BJ (cell line): ENCODE measurements at regions not wholly inside any gene's neighbourhood (a gene's known extent, or its start where the extent isn't known, plus 50 kb on each side); places are given as distances from the start of the nearest gene placed in this dataset.

Experiments
- CTCF ChIA-PET: fragments of 350-600 bp; formaldehyde crosslinking; extraction: SDS; loops from one replicate; lab custom pipeline; 2021; ENCODE audit warnings: antibody characterized with exemption, inconsistent platforms; lab: Yijun Ruan, JAX
- POLR2A ChIA-PET: fragments of 300-600 bp; sonication (Branson Sonifier 250); formaldehyde crosslinking; extraction: SDS; loops from one replicate; lab custom pipeline; 2021; ENCODE audit warnings: antibody characterized with exemption; lab: Charles Lee
- DNase-seq: peaks from one replicate; pipeline ENCODE4 v3.0.0-alpha.2; 2011; ENCODE audit warnings: low read depth
- H3K27me3 ChIP-seq: 2 replicates; pipeline ENCODE4 v1.6.0; 2011; ENCODE audit warnings: low read length; ENCODE audit not compliant: control insufficient read depth, insufficient read depth
- H3K36me3 ChIP-seq: 2 replicates; pipeline ENCODE4 v1.5.1; 2011; ENCODE audit warnings: low read length; ENCODE audit not compliant: control insufficient read depth, insufficient read depth
- H3K4me3 ChIP-seq: 2 replicates; pipeline ENCODE4 v1.5.1; 2011; ENCODE audit warnings: low read depth, mild to moderate bottlenecking, control low read depth, low read length
- CTCF ChIP-seq: IDR thresholded peaks from 2 replicates; pipeline ENCODE4 v1.5.1; 2011; ENCODE audit warnings: low read depth, mild to moderate bottlenecking, control low read depth, inconsistent platforms, low read length, moderate library complexity; ENCODE audit not compliant: insufficient read depth

GRCh38 chr1:209483691-209484090, 99.8 kb upstream of the CAMK1G start:
- no peaks in the 10 kb centered on the region for H3K36me3 ChIP-seq
- ChIA-PET POLR2A (no interaction called here), CTCF (no interaction called here)
- DNase-seq = no peak
- H3K4me3 ChIP-seq = no peak overlapping the region
- TF ChIP-seq CTCF = no peak
- H3K27me3 ChIP-seq = no peaks in the 10 kb centered on the region

- no peaks in the 10 kb centered on the region for H3K27me3 ChIP-seq
- no peak for DNase-seq
- no peak overlapping the region for H3K4me3 ChIP-seq
- CTCF ChIA-PET = interaction anchor here (0.6 kb wide), 1 partner anchor 47 kb away, joined by 3 read pairs; no protein-coding TSS in a partner anchor
- POLR2A ChIA-PET = no interaction called here
- no peaks in the 10 kb centered on the region for H3K36me3 ChIP-seq
- no peak for TF ChIP-seq CTCF
Observed at GRCh38 chr1:209484429-209484828, 99.1 kb upstream of the CAMK1G start.

- ChIA-PET CTCF (interaction anchor here (0.7 to 2.0 kb wide), 3 partner anchors 31 to 151 kb away, joined by 3 to 5 read pairs (median 3); no protein-coding TSS in a partner anchor), POLR2A (no interaction called here)
- Histone ChIP-seq H3K4me3 (no peak overlapping the region), H3K36me3 (no peaks in the 10 kb centered on the region), H3K27me3 (no peaks in the 10 kb centered on the region)
- no peak for TF ChIP-seq CTCF
- DNase-seq = no peak
Observed at GRCh38 chr1:209485167-209485566, 98.3 kb upstream of the CAMK1G start.

GRCh38 chr1:209485751-209486150, 97.8 kb upstream of the CAMK1G start:
- DNase-seq = no peak
- Histone ChIP-seq H3K36me3 (no peaks in the 10 kb centered on the region), H3K4me3 (no peak overlapping the region), H3K27me3 (no peaks in the 10 kb centered on the region)
- no peak for TF ChIP-seq CTCF
- POLR2A ChIA-PET = no interaction called here
- CTCF ChIA-PET = interaction anchor here (0.6 to 2.0 kb wide), 4 partner anchors 31 to 834 kb away, joined by 3 to 5 read pairs (median 3); no protein-coding TSS in a partner anchor

- CTCF ChIA-PET = interaction anchor here (0.6 to 2.0 kb wide), 5 partner anchors 15 to 282 kb away, joined by 3 to 6 read pairs (median 3); no protein-coding TSS in a partner anchor
- DNase-seq = no peak
- TF ChIP-seq CTCF = no peak
- peaks cover 2% of the 10 kb centered on the region; the same call in 1 of the 2 replicates for H3K27me3 ChIP-seq
- H3K36me3 ChIP-seq = no peaks in the 10 kb centered on the region
- POLR2A ChIA-PET = no interaction called here
- H3K4me3 ChIP-seq = no peak overlapping the region
Observed at GRCh38 chr1:209486861-209487593, 96.5 kb upstream of the CAMK1G start.
